ENCODE measurements at regions not wholly inside any gene's neighbourhood (a gene's known extent, or its start where the extent isn't known, plus 50 kb on each side); places are given as distances from the start of the nearest gene placed in this dataset.
"Not testable (repeated sequence)": the region's sequence is repeated elsewhere in the genome, so short reads cannot be mapped to it uniquely, and the experiment has no call there.

DNA sequence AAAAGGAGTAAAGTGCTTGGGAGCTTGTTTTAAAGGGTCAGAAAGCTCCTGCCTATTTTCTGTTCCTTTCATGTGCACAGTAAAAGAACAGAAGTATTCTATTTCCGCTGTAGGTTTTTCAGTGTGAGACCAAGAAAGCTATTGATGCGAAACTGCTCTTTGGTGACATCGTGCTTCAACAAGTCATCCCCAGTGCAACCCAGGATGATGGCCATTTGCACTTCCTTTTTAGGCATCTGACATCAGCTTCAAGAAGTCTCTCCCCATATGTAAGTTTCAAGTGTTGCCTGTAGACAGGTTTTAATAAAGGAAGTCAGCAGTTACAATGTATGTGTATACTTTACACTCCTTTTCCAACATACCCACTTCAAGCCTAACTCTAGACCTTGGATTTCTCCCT is 131.6 kb downstream of the RFX6 start:
- H3K27ac ChIP-seq (ENCODE audit: low read length): peak overlapping the region; percentile 78
- H3K9me3 ChIP-seq (ENCODE audit: insufficient read depth, low read length): no peaks in the 10 kb centered on the region
- no peaks in the 10 kb centered on the region for H3K27me3 ChIP-seq (ENCODE audit: low read depth, low read length)
- no peaks in the 10 kb centered on the region for H3K36me3 ChIP-seq (replicated peaks; ENCODE audit: low read depth, low read length)
- no peaks in the 10 kb centered on the region for H3K79me2 ChIP-seq (ENCODE audit: low read length)
- no peak for TF ChIP-seq EZH2phosphoT487 (IDR thresholded peaks at IDR 0.05; ENCODE audit: low read depth)
- TF ChIP-seq, protein P1, sequence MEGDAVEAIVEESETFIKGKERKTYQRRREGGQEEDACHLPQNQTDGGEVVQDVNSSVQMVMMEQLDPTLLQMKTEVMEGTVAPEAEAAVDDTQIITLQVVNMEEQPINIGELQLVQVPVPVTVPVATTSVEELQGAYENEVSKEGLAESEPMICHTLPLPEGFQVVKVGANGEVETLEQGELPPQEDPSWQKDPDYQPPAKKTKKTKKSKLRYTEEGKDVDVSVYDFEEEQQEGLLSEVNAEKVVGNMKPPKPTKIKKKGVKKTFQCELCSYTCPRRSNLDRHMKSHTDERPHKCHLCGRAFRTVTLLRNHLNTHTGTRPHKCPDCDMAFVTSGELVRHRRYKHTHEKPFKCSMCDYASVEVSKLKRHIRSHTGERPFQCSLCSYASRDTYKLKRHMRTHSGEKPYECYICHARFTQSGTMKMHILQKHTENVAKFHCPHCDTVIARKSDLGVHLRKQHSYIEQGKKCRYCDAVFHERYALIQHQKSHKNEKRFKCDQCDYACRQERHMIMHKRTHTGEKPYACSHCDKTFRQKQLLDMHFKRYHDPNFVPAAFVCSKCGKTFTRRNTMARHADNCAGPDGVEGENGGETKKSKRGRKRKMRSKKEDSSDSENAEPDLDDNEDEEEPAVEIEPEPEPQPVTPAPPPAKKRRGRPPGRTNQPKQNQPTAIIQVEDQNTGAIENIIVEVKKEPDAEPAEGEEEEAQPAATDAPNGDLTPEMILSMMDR (IDR thresholded peaks at IDR 0.05; ENCODE audit: low read depth, low read length): no peak
- peaks cover 20% of the 10 kb centered on the region for H3K4me1 ChIP-seq (ENCODE audit: low read length)
- peak overlapping the region; percentile 70 for H3K4me2 ChIP-seq (ENCODE audit: low read length)
- H2AFZ ChIP-seq (ENCODE audit: low read depth, low read length): peak overlapping the region; percentile 84
- peak overlapping the region; percentile 62 for H3K4me3 ChIP-seq (ENCODE audit: low read length)
- peak overlapping the region; percentile 49; the same call in 1 of the 2 replicates for H3K9ac ChIP-seq (ENCODE audit: low read length)
- no peaks in the 10 kb centered on the region for H4K20me1 ChIP-seq (ENCODE audit: insufficient read depth, low read length)

- H4K20me1 ChIP-seq (ENCODE audit: insufficient read depth, low read length); H3K27ac ChIP-seq (ENCODE audit: low read length); H3K36me3 ChIP-seq (replicated peaks; ENCODE audit: low read depth, low read length); H3K4me3 ChIP-seq (ENCODE audit: low read length); H3K9me3 ChIP-seq (ENCODE audit: insufficient read depth, low read length); H3K4me1 ChIP-seq (ENCODE audit: low read length); H3K27me3 ChIP-seq (ENCODE audit: low read depth, low read length); H3K4me2 ChIP-seq (ENCODE audit: low read length); H2AFZ ChIP-seq (ENCODE audit: low read depth, low read length); H3K9ac ChIP-seq (ENCODE audit: low read length); H3K79me2 ChIP-seq (ENCODE audit: low read length): not testable (repeated sequence)
Observed at GRCh38 chr6:117014641-117015473, 137.8 kb downstream of the RFX6 start.

- not testable (repeated sequence) for H3K4me1 ChIP-seq (ENCODE audit: low read length); H3K4me3 ChIP-seq (ENCODE audit: low read length); H3K4me2 ChIP-seq (ENCODE audit: low read length); H3K36me3 ChIP-seq (replicated peaks; ENCODE audit: low read depth, low read length); H2AFZ ChIP-seq (ENCODE audit: low read depth, low read length); H4K20me1 ChIP-seq (ENCODE audit: insufficient read depth, low read length); H3K27me3 ChIP-seq (ENCODE audit: low read depth, low read length); H3K9me3 ChIP-seq (ENCODE audit: insufficient read depth, low read length); H3K27ac ChIP-seq (ENCODE audit: low read length); H3K9ac ChIP-seq (ENCODE audit: low read length); H3K79me2 ChIP-seq (ENCODE audit: low read length)
Observed at GRCh38 chr6:117015474-117015804, 138.4 kb downstream of the RFX6 start.

DNA sequence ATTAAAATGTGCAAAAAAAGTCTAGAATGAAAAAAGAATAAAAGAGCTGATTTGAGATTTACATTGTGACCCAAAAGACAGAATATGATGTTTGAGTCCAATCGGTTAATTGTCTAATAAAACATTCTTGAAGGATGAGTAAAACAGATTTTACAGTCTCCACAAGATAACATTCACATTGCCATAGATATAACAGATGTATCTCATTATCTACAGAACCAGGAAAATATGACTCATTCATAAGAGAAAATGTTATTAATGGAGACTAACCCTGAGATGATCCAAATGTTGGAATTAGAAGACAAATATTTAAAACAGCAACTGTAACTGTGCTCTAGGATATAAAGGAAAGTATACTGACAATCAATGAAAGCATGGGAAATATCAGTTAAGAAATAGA is 141.7 kb downstream of the RFX6 start:
- no peaks in the 10 kb centered on the region for H3K9me3 ChIP-seq (ENCODE audit: insufficient read depth, low read length)
- no peak overlapping the region for H3K4me3 ChIP-seq (ENCODE audit: low read length)
- H3K27ac ChIP-seq (ENCODE audit: low read length): no peak overlapping the region
- H4K20me1 ChIP-seq (ENCODE audit: insufficient read depth, low read length): no peaks in the 10 kb centered on the region
- H3K79me2 ChIP-seq (ENCODE audit: low read length): no peaks in the 10 kb centered on the region
- TF ChIP-seq, protein P1 (IDR thresholded peaks at IDR 0.05; ENCODE audit: low read depth, low read length): no peak
- TF ChIP-seq EZH2phosphoT487 (IDR thresholded peaks at IDR 0.05; ENCODE audit: low read depth): no peak
- H3K4me2 ChIP-seq (ENCODE audit: low read length): no peak overlapping the region
- no peaks in the 10 kb centered on the region for H3K27me3 ChIP-seq (ENCODE audit: low read depth, low read length)
- no peak overlapping the region for H2AFZ ChIP-seq (ENCODE audit: low read depth, low read length)
- H3K9ac ChIP-seq (ENCODE audit: low read length): no peak overlapping the region
- H3K4me1 ChIP-seq (ENCODE audit: low read length): no peaks in the 10 kb centered on the region
- no peaks in the 10 kb centered on the region for H3K36me3 ChIP-seq (replicated peaks; ENCODE audit: low read depth, low read length)

DNA sequence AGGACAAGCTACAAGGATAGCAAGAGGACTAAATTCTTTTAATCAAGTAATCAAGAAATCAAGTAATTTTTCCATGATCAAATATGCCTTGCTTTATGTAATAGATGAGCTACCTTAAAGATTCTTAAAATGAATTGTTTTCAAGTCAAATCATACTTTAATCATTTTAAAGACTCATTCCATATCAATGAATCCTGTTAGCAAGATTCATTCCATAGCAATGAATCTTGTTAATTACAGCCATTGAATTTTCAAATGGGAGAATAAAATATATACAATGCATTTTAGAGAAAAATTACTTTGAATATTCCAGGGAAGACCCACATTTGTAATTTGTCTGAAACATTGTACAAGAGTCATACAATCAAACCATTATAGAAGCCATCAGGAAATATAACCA is 145.7 kb downstream of the RFX6 start:
- no peak overlapping the region for H3K27ac ChIP-seq (ENCODE audit: low read length)
- H3K27me3 ChIP-seq (ENCODE audit: low read depth, low read length): no peaks in the 10 kb centered on the region
- no peaks in the 10 kb centered on the region for H3K79me2 ChIP-seq (ENCODE audit: low read length)
- H3K4me3 ChIP-seq (ENCODE audit: low read length): no peak overlapping the region
- no peak for TF ChIP-seq EZH2phosphoT487 (IDR thresholded peaks at IDR 0.05; ENCODE audit: low read depth)
- TF ChIP-seq, protein P1 (IDR thresholded peaks at IDR 0.05; ENCODE audit: low read depth, low read length): no peak
- no peaks in the 10 kb centered on the region for H3K36me3 ChIP-seq (replicated peaks; ENCODE audit: low read depth, low read length)
- no peak overlapping the region for H2AFZ ChIP-seq (ENCODE audit: low read depth, low read length)
- H3K4me1 ChIP-seq (ENCODE audit: low read length): no peaks in the 10 kb centered on the region
- H3K4me2 ChIP-seq (ENCODE audit: low read length): no peak overlapping the region
- no peaks in the 10 kb centered on the region for H3K9me3 ChIP-seq (ENCODE audit: insufficient read depth, low read length)
- no peak overlapping the region for H3K9ac ChIP-seq (ENCODE audit: low read length)
- no peaks in the 10 kb centered on the region for H4K20me1 ChIP-seq (ENCODE audit: insufficient read depth, low read length)
